CD4-positive, alpha-beta T cell treated with Interferon alpha-2 for 1 hour (primary cell): ENCODE measurements at regions not wholly inside any gene's neighbourhood (a gene's known extent, or its start where the extent isn't known, plus 50 kb on each side); places are given as distances from the start of the nearest gene placed in this dataset.

ENCODE experiments used
- DNase-seq, 2 donors: peaks; one replicate each; pipeline ENCODE4 v3.0.0-alpha.2; 2020 to 2022

DNA sequence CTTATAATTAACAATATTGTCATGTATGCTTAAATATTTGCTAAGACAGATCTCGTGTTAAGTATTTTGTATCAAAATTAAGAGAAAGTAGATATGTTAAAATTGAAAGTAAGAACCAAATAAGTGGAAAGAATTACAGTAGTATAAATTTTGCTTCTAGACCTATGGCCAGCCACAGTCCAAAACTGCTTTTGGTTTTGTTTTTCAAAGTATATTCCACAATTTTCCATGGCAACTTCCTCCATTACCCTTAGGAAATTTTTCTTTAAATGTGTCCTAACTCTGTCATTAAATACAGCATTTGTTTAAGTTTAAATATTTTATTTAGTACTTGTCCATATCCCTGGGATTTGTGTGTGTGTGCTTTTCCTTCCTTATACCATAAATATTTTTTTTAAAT, 689.0 kb downstream of the DIAPH3 start:
- DNase-seq = no peak

DNA sequence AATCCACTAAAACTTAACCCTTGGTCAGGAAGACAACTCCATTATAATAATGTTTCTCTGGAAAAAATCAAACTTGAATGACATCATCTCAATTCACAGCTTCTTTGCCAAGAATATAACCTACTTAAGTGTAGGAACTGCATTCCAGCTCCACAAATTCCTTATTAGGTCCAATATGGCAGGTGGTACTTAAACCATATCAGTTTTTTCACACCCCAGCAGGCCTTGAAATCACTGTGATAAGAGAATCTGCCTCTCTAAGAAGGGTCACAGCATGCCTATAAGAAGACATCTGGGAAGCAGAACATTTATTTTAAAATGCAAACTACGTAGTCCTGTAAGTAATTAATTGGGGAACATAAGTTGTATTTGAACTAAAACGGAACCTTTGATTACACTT, 687.8 kb downstream of the DIAPH3 start:
- no peak for DNase-seq

DNA sequence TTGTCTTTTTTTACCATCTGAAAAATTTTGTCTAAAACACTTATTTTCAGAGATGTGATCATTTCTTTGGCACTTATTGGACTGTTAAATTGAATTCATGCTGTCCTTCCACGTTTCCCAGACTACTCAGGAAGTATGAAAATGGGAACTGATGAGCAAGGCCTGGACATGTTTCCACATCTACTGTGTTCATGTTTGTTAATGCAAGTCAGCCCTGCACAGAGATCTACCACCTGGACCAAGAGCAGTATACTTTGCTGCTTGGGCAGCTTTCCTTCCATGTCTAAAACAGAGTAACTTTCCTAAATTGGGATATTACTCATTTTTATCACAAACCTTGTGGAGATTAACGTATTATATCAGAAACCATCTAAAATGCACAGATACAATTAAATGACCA, 687.4 kb downstream of the DIAPH3 start:
- no peak for DNase-seq

DNA sequence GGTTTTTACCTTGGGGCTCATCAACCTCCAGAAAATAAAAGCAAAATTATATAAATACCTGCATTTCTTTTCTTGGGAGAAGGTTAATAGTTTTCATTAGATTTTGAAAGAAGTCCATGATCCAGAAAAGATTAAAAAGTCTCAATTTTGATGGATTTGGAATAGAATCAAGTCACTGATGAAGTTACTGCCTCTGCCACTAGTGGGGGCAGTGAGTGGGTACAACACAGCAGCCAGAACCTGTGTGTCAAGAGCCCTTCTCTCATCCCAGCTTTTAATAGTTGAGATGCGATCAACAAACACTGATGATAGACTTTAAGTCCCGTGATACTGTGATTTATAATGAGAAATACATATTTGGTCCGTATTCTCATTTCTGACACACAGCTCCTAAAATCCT, 686.7 kb downstream of the DIAPH3 start:
- DNase-seq = no peak

DNA sequence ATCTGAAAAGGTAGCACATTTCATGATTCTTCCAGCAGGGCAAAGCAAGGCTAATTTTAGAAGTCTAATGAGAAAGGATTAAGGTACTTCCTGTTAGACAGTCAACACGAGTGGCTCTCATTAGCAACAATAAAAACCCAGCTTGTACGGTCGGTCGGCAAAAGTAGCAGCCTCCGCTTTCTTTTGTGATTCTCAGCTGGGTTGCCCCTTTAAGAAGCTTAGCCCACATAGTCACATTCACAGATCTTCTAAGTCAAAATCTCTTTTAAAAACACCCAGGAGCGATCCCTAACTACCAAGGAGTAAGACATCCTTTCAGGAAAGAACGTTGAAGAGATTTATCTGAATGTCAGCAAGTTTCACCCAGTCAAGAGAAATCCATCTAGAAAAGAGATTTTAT, 684.8 kb downstream of the DIAPH3 start:
- DNase-seq = no peak

DNA sequence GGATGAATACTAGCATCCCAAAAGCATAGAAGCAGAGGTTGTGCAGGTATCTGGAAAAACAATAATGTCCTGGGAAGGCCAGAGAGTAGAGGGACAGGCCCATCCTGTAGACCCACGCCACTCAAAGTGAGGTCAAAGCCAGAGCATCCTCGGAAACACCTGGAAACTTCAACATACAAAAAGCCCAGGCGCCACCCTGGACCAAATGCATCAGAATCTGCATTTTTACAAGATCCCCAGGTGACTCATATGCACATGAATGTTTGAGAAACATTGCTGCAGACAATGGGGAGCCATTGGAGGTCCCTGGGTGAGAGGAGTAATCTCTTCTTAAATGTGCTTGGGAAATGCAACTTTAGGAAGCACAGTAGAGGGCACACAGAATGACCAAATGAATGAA, 684.1 kb downstream of the DIAPH3 start:
- no peak for DNase-seq

DNA sequence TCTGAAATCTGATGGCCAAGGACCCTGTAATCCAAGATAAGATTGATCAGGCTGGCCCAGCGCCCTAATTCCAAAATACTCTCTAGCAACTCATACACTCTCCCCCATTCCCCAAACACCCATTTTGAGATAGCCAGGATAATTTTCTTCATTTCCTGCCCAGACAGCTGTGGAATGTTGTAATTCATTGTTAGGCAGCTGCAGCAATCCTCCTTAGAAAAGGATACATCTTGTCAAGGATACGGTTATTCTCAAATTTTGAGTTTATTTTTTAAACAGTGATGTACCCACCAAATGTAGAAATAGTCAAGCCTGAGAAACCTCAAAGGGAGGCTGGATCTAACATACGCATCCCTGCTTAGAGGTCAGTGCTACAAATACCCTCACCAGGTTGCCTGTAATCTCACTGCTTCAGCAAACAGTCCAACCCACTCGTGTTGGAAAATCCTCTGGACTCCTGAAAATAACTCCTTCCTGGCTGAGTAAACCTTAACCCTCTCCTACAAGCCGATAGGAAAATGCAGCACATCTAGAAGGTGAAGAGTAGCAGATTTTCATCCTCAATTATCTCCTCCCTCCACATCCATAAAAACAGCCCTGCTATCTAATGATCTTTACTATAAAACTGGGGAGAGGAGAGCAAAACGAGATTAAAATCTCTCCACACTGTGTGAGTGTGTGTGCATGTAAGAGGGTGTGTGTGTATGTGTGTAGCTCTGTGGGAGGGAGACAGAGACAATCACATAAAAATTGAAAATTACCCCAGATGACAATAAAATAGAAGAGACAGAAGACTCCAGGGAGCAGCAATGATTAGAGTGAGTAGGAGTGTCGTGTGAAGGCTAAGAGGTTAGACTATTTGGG, 683.1 kb downstream of the DIAPH3 start:
- DNase-seq = no peak

DNA sequence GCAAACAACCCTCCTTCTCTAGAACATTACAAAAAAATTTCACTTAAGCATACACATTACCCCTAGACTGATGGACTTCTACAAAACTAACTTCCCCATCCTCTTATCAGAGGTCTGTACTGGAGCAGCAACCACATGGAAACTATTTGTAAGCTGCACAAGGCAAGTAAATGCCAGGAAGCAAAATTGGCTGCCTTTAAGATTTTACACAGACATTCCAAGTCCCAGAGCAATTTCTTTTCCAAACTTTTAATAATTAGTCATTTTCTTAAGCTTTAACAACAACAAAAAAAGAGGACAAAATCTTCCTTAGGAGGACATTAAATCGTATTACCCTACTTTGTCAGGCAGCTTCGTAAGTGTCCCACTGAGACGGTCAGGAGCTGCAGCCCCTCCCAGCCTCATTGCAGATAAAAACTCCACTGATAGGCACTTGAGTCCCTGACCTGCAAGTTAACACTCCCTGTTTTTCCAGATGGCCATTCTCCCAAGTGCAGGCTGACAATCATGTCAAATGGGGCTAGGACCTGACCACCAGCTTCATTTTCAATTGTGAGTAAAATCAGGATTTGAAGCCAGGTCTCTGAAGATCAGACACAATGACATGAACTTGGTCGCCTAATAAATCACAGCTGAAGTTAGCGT, 680.1 kb downstream of the DIAPH3 start:
- no peak for DNase-seq

DNA sequence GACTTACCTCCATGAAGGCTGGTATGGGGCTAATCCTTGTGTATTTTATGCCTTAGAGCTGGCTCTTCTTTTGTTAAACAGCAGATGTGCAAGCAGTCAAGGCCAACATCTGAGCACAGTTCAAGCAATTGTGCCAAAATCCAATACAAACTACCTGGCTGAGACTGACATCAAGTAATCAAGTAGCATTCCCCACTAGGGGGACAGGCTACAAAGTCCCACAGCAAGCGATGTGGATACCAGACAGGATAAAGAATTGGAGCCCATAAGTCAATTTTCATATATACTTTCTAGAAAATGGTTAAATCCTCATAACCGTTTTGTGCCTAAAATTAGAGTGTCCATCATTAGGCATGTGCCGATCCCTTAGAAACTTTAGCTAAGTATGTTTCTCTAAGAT, 675.8 kb downstream of the DIAPH3 start:
- DNase-seq = no peak

DNA sequence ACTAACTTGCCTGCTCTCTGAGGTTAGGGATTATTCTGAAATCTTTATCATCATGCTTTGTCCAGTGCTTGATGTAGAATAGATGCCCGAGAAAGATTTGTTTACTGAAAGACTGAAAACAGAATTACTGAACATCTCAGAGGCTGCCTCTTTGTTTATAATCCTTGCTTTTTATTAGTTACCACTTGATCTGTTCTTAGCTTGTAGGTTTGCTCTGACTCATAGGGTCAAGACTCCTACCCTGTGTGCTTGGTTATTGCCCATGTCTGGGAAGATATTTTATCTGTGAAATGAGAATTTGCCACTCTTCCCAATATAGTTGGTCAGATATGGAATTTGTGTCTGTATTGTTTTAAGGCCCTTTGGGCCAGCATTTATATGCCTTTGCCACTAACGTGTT, 675.3 kb downstream of the DIAPH3 start:
- DNase-seq = no peak

DNA sequence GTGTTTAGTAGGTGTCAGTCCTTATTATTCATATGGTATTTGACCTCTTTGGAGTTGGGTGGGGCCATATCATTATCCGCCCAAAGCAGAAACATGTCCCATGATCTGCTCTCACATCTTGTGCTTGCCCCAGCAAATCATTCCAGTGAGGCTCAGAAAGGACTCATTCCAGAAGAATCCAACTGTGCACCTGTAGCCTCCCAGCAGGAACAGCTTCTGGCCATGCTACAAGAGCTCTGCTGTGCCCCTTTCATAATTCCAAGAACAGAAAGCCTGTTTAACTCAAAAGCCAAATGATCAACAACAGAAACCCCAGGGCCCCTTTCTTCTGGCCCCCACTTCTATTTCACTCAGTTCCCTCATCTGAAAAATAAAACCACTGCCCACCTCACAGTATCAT, 673.1 kb downstream of the DIAPH3 start:
- no peak for DNase-seq

DNA sequence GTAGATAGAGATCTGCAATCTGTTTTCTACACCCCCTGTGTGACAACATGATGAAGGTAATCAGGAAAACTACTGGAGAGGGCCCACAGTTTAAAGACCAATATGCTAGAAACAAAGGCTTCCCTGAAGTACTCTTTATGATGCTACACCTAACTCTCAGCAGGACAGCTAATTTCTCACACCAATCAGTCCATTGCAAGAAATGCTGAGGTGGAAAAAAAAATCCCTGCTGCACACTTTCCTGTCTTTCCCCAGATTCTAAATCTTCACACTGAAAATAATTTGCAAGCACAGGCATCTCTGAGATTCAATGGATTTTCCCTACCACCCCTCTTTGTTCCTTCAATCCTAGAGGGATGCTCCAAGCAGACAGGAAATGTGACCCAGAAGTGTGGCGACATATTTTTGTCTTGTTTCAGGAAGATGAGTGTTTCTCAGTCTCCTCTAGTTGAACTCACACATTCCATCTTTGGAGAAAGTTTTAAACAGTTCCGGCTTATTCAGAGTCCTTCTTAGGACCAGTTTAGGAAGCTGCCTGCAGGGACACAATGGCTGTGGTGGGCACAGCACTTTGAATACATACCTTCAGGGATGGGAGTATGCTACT, 671.6 kb downstream of the DIAPH3 start:
- no peak for DNase-seq

DNA sequence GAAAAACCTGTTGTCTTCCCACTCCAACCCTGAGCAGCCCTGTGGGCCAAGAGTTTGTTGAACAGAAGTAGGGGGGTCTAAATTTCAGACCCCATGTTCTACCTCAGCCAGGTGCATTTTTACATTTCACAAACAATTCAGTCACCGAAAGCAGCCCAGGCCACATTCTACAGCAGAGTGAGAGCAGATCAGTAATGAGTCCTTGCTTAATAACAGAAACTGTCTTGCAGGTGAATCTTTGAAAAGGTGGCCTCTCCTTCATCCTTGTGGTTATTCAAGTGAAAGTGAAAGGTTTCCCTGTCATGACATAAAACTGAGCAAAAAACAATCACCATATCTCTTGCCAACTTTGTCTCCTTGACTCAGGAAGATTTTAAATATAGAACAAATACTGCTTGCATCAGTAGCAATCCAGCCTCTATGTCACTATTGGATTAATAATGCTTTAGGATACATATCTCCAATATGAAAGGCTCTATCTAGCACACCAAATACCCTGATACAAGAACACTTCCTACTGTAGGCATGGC, 670.2 kb downstream of the DIAPH3 start:
- no peak for DNase-seq

DNA sequence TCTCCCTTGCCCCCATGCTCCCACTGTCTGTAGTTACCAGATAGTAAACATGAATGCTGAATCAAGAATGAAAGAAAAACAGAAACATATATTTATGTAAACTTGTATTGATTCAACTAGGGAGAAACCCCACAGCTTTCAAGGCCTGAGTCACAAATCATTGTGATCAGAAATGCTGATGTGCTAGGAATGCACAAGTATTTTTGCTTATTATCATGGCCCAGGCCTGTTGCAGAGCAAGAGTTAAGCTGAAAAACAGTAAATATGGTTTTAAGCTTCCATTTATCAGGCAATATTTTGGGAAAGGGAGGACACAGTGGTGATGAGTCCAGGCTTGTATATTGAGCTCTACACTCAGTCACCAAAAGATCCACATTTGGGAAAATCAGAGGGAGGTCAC, 669.6 kb downstream of the DIAPH3 start:
- no peak for DNase-seq

DNA sequence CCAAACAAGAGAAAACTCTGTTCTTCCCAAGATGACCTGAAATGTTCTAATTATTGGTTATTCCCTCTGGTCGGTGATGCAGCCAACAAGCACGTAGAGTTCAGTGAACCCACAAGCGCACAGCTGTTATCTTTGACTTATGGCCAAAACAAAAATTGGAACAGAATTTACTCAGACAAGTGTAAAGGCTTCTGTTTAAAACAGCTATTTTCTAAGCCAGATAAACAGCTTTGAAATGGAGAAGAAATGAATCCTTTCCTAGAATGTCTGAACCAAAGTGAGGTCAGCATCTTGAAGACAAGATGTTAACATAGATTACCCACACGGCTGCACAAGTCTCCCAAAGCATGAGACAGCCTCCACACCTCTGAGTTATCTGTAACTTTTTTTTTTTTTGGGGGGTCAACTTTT, 669.2 kb downstream of the DIAPH3 start:
- no peak for DNase-seq

DNA sequence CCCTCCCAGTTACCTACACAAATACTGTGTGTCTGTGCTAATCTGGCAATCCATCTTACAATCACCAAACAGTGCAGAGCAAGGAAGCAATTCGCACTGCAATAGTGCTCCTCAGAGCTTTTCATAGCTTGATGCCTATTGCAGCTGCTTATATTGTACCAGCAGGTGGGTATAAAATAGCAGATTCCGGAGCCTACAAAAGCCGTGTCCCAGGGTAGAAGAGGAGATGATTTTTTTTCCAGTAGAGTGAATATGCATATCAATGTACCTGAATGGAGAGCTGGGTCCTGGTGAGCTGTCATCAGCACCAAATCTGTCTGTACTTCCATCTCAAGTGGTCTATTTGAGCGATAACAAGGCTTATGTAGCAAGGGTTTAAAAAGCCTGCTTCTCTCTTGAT, 668.4 kb downstream of the DIAPH3 start:
- DNase-seq = no peak

DNA sequence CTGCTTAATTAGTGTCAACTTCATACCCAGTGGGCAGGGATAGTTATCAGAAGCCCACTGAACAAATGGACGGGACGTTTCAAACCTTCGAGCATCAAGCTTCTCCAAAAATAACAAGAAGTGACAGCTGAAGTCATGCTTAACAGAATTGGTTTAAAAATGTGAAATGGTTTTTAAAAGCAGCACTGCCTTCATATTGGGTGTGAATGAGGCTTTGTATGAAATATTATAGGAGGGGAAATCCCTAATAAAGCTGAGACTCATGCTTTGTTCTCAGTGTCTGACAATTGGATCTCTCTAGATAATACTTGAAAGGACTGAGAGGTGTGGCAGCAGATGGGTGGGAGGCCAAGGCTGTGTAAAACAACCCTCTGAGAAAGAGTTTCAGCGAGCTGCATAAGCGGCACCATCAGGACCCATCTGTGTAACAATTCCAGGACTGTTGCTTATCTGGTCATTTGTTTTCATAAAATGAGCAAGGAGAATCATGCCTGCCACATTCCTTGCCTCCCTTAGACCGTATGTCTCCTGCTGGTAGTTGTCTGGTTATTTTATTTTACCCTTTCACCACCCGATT, 667.7 kb downstream of the DIAPH3 start:
- no peak for DNase-seq

DNA sequence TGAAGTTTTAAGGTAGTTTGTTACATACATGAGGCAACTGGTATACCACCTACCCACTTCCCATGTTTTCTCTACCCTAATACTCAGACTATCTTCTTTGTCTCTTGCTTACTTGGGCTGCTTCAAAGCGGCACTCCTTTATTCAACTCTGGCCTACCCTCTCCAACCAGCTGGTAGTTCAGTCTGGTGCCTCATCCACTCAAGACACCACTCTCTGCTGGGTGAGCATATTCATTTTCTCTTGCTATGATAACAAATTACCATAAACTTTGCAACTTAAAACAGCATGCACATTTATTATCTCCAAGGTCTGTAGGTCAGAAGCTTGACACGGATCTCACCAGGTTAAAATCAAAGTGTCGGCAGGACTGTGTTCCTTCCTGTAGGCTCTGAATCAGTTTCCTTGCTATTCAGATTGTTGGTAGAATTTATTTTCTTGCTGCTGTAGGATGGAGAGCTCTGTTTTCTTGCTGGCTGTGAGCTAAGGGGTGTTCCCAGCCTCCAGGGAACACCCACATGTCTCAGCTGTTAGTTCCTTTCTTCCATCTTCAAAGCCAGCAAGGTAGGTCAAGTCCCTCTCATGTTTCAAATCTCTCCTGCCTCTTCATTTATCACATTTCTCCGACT, 666.0 kb downstream of the DIAPH3 start:
- no peak for DNase-seq

DNA sequence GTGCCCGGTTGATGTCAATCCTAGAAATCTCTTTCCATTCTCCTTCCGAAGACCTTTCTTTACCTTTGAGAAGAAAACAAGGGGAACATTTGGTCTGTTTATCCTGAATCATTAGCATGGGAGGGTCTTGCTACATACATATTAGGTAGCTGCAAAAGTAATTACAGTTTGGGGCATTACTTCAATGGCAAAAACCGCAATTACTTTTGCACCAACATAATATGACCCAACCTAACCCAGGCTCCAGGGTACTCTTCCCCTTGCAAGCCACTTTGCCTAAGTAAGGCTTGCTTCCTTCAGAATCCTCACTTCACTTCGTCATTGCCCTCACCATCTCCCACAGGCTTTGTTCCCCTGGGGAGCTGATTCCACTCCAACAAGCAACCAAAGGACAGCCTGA, 662.7 kb downstream of the DIAPH3 start:
- DNase-seq = no peak

DNA sequence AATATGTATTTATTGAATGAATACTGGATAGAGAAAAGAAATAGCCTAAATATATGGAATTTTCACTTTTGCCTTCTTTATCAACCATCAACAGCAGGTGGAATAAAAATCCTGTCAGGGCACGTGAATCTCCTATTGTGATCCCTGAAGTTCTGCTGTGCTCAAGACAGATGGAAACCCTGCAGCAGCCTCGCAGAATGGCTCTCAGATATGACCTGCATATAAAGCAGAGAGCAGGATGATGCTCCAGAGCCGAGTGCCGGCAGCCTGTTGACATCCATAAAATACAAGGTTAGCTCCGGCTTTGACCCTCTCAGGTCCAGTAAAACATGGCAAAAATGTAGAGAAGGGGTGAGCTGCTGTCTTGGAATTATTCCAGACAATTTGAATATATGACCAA, 659.3 kb downstream of the DIAPH3 start:
- DNase-seq = no peak

DNA sequence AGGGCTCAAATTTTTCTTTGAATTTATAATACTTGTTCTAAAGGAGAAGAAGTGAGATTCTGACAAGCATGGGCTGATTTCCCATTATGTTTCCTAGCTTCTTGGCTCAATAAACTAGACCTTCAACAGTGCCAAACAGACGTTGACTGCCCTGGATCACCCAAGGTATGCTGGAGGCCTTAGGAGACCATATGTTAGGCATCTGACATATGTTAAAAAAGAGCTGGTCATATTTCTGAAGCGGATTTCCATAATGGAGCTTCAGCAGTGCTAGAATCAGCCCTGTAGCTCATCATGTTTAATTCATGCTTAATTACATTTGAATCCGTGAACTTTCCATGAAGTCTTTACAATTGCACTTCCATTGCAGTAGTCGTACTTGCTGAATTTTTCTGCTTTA, 653.3 kb downstream of the DIAPH3 start:
- DNase-seq = no peak

DNA sequence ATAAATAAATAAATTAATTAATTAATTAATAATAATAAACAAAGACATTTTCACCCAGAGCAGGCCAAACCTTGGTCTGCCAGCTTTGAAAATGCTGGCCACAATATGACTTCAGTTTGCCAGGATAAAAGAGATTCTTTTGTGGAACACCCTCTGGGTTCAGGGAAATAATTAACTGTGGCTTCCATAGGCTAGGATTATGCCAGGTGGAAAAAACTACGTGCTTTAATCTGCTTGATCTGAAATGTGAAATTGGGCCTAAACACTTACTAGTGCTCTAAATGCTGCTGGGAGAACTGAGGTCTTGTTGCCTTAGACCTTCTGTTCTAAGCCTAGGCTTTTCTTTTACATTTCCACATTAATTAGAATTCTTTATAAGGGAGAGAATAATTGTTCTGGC, 650.0 kb downstream of the DIAPH3 start:
- DNase-seq = no peak

DNA sequence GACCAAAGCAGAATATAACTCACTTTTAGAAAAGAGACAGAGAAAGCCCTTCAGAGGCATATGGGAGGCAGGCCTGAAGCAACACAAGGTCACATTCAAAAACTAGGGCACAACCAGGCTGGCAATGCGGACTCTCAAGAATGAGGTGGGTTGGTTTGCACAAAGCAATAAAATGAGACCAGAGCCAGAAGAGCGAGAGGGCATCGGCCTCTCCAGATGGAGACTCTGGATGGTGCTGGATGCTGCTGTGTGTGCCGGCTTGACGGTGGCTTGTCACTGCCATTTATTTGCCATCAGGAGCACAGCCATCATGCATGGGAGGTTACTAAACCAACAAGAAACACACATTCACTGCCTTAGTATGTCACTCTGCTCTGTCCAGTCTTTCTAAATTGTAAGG, 649.4 kb downstream of the DIAPH3 start:
- DNase-seq = no peak
